Sigmoid colon (tissue), 4 donors: ENCODE measurements at regions not wholly inside any gene's neighbourhood (a gene's known extent, or its start where the extent isn't known, plus 50 kb on each side); places are given as distances from the start of the nearest gene placed in this dataset.

Source experiments
- EP300 ChIP-seq, 4 donors: sonication (generic); formaldehyde crosslinking; IDR thresholded peaks; one replicate each; pipeline ENCODE4 v1.6.1; 2017; ENCODE audit warnings: antibody characterized with exemption in 4 of 4
- POLR2AphosphoS5 ChIP-seq, 4 donors: sonication (generic); formaldehyde crosslinking; IDR thresholded peaks; one replicate each; pipeline ENCODE4 v1.6.1; 2017; ENCODE audit warnings: antibody characterized with exemption in 4 of 4
- TF ChIP-seq, protein P1 (sequence below), 4 experiments: fragments of 450-650 bp in 3 of 4; fragments of 200-600 bp in 1 of 4; IDR thresholded peaks; one replicate each; pipeline ENCODE4 v1.5.1; 2016 to 2019; ENCODE audit warnings: antibody characterized with exemption in 4 of 4, mild to moderate bottlenecking in 3 of 4, moderate library complexity in 2 of 4

- TF ChIP-seq, protein P1, sequence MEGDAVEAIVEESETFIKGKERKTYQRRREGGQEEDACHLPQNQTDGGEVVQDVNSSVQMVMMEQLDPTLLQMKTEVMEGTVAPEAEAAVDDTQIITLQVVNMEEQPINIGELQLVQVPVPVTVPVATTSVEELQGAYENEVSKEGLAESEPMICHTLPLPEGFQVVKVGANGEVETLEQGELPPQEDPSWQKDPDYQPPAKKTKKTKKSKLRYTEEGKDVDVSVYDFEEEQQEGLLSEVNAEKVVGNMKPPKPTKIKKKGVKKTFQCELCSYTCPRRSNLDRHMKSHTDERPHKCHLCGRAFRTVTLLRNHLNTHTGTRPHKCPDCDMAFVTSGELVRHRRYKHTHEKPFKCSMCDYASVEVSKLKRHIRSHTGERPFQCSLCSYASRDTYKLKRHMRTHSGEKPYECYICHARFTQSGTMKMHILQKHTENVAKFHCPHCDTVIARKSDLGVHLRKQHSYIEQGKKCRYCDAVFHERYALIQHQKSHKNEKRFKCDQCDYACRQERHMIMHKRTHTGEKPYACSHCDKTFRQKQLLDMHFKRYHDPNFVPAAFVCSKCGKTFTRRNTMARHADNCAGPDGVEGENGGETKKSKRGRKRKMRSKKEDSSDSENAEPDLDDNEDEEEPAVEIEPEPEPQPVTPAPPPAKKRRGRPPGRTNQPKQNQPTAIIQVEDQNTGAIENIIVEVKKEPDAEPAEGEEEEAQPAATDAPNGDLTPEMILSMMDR (IDR thresholded peaks at IDR 0.05) = no peak
- TF ChIP-seq POLR2AphosphoS5 (IDR thresholded peaks at IDR 0.05) (no peak), EP300 (IDR thresholded peaks at IDR 0.05) (no peak)
Measured at GRCh38 chr4:111788099-111788498, 357.2 kb upstream of the FAM241A start.
